HCT116 (cell line): ENCODE measurements at regions not wholly inside any gene's neighbourhood (a gene's known extent, or its start where the extent isn't known, plus 50 kb on each side); places are given as distances from the start of the nearest gene placed in this dataset.

Experiments
- ATAC-seq: fragments of 200-7000 bp; cut with Tn5 transposase; 2 replicates; pipeline ENCODE4 v1.9.1; 2020; ENCODE audit warnings: mild to moderate bottlenecking, moderate library complexity
- BruUV-seq: library from RNA; stranded (reverse); fragments of 400-500 nt; replicated peaks from 2 replicates; lab custom pipeline; 2021; lab: Mats Ljungman, UMichigan
- CTCF ChIA-PET: fragments of 300-600 bp; sonication (Branson Sonifier 250); formaldehyde crosslinking; loops from one replicate; lab custom pipeline; 2021; ENCODE audit warnings: antibody characterized with exemption; lab: Charles Lee
- POLR2A ChIA-PET: fragments of 300-600, 350-600 bp; sonication (Branson Sonifier 250); formaldehyde crosslinking; loops from one replicate; lab custom pipeline; 2021; ENCODE audit warnings: antibody characterized with exemption; lab: Charles Lee
- RAD21 ChIA-PET, 2 experiments: fragments of 300-600 bp; sonication (Branson Sonifier 250); formaldehyde crosslinking; loops; one replicate each; lab custom pipeline; 2023; ENCODE audit warnings: low total read pairs in 2 of 2; ENCODE audit not compliant: uncharacterized antibody in 2 of 2, unreplicated experiment in 2 of 2, low non-redundant PET in 1 of 2; lab: Charles Lee
- DNase-seq: peaks from one replicate; pipeline ENCODE4 v3.0.0-alpha.2; 2010; ENCODE audit warnings: low read depth, low spot score
- H2AFZ ChIP-seq: fragments of 200-600 bp; shearing (Covaris generic), sonication (generic); 2 replicates; pipeline ENCODE4 v1.6.1; 2017; ENCODE audit warnings: low read depth, mixed run types, mixed read lengths, antibody characterized with exemption, low read length; ENCODE audit not compliant: poor library complexity, severe bottlenecking
- H3K27ac ChIP-seq: 2 replicates; pipeline ENCODE4 v1.5.1; 2012; ENCODE audit warnings: low read depth, low read length
- H3K27me3 ChIP-seq: fragments of 200-600 bp; sonication (generic); 2 replicates; pipeline ENCODE4 v1.6.1; 2016; ENCODE audit warnings: mixed run types, low read length, mixed read lengths; ENCODE audit not compliant: insufficient read depth
- H3K36me3 ChIP-seq, 2 experiments: fragments of 200-500 bp in 1 of 2; fragments of 200-600 bp in 1 of 2; sonication (Bioruptor generic) in 1 of 2; sonication (generic) in 1 of 2; 2 replicates each; pipeline versions ENCODE4 v1.5.1 to v1.6.1; 2014 to 2016; ENCODE audit warnings: low read length in 2 of 2, inconsistent platforms in 1 of 2, mixed read lengths in 1 of 2, mixed run types in 1 of 2; ENCODE audit not compliant: insufficient read depth in 2 of 2, control insufficient read depth in 1 of 2
- H3K4me1 ChIP-seq, 2 experiments: fragments of 200-600 bp in 1 of 2; sonication (generic) in 1 of 2; 2 replicates each; pipeline versions ENCODE4 v1.5.1 to v1.6.1; 2012 to 2017; ENCODE audit warnings: low read length in 2 of 2, inconsistent platforms in 1 of 2, mild to moderate bottlenecking in 1 of 2, mixed read lengths in 1 of 2, mixed run types in 1 of 2, moderate library complexity in 1 of 2; ENCODE audit not compliant: insufficient read depth in 2 of 2, control insufficient read depth in 1 of 2
- H3K4me2 ChIP-seq: fragments of 200-600 bp; sonication (generic); 2 replicates; pipeline ENCODE4 v1.6.1; 2017; ENCODE audit warnings: mixed run types, low read length, mixed read lengths
- H3K4me3 ChIP-seq, 2 experiments: fragments of 200-600 bp in 1 of 2; sonication (generic) in 1 of 2; replicated peaks in 1 of 2; 2 replicates each; pipeline ENCODE4 v1.5.1; 2011 to 2016; ENCODE audit warnings: low read length in 2 of 2, control low read depth in 1 of 2, low read depth in 1 of 2, mild to moderate bottlenecking in 1 of 2, mixed read lengths in 1 of 2, mixed run types in 1 of 2
- H3K79me2 ChIP-seq: fragments of 200-600 bp; sonication (generic); 2 replicates; pipeline ENCODE4 v1.6.1; 2017; ENCODE audit warnings: mild to moderate bottlenecking, mixed run types, low read length, moderate library complexity, mixed read lengths; ENCODE audit not compliant: insufficient read depth
- H3K9ac ChIP-seq: fragments of 200-600 bp; sonication (generic); 2 replicates; pipeline ENCODE4 v1.6.1; 2016; ENCODE audit warnings: low read length, mixed read lengths
- H3K9me2 ChIP-seq: fragments of 200-600 bp; sonication (generic), shearing (Covaris generic); 2 replicates; pipeline ENCODE4 v1.6.1; 2017; ENCODE audit warnings: mixed run types, mild to moderate bottlenecking, moderate library complexity; ENCODE audit not compliant: insufficient read depth
- H3K9me3 ChIP-seq, 2 experiments: fragments of 200-500 bp in 1 of 2; fragments of 200-600 bp in 1 of 2; sonication (Bioruptor generic) in 1 of 2; sonication (generic) in 1 of 2; 2 replicates each; pipeline ENCODE4 v1.6.1; 2014 to 2017; ENCODE audit warnings: low read length in 2 of 2, mixed read lengths in 2 of 2, inconsistent platforms in 1 of 2, low read depth in 1 of 2, mild to moderate bottlenecking in 1 of 2, mixed run types in 1 of 2, moderate library complexity in 1 of 2; ENCODE audit not compliant: control insufficient read depth in 1 of 2, insufficient read depth in 1 of 2
- H4K20me1 ChIP-seq: fragments of 200-600 bp; sonication (generic), shearing (Covaris generic); 2 replicates; pipeline ENCODE4 v1.6.1; 2017; ENCODE audit warnings: mixed run types, mild to moderate bottlenecking, moderate library complexity; ENCODE audit not compliant: insufficient read depth
- ATF3 ChIP-seq: IDR thresholded peaks from 2 replicates; pipeline ENCODE4 v1.6.1; 2012
- CBX3 ChIP-seq: IDR thresholded peaks from 2 replicates; pipeline ENCODE4 v1.6.1; 2012; ENCODE audit warnings: low read depth
- CTCF ChIP-seq, 3 experiments: fragments of 200-600 bp in 1 of 3; sonication (generic) in 1 of 3; IDR thresholded peaks in 2 of 3; conservative IDR thresholded peaks in 1 of 3; 2 replicates each; pipeline ENCODE4 v1.5.1; 2012 to 2017; ENCODE audit warnings: low read depth in 2 of 3, low read length in 2 of 3, antibody characterized with exemption in 1 of 3, borderline replicate concordance in 1 of 3, control low read depth in 1 of 3, mild to moderate bottlenecking in 1 of 3, mixed read lengths in 1 of 3, mixed run types in 1 of 3, moderate library complexity in 1 of 3; ENCODE audit not compliant: insufficient read depth in 1 of 3
- EGR1 ChIP-seq: IDR thresholded peaks from 2 replicates; pipeline ENCODE4 v1.6.1; 2012; ENCODE audit warnings: low read depth
- ELF1 ChIP-seq: IDR thresholded peaks from 2 replicates; pipeline ENCODE4 v1.6.1; 2012; ENCODE audit warnings: low read depth, borderline replicate concordance
- MAX ChIP-seq: IDR thresholded peaks from 2 replicates; pipeline ENCODE4 v1.6.1; 2012
- POLR2A ChIP-seq: IDR thresholded peaks from 2 replicates; pipeline ENCODE4 v1.7.0; 2011; ENCODE audit warnings: borderline replicate concordance; ENCODE audit not compliant: insufficient read depth, insufficient read length; ENCODE audit errors: extremely low read depth
- REST ChIP-seq: IDR thresholded peaks from 2 replicates; pipeline ENCODE4 v1.6.1; 2012; ENCODE audit warnings: low read depth
- YY1 ChIP-seq: IDR thresholded peaks from 2 replicates; pipeline ENCODE4 v1.6.1; 2011; ENCODE audit warnings: low read length, low read depth, moderate library complexity, mild to moderate bottlenecking; ENCODE audit not compliant: insufficient replicate concordance; ENCODE audit errors: extremely low read depth
- ZNF274 ChIP-seq: fragments of 200-500 bp; sonication (Bioruptor generic); IDR thresholded peaks from 2 replicates; pipeline ENCODE4 v1.6.1; 2014; ENCODE audit warnings: mild to moderate bottlenecking, low read depth, low read length, inconsistent platforms
- intact Hi-C: fragments of 100-400 bp; cut with micrococcal nuclease; formaldehyde crosslinking; loops from 2 replicates; pipeline ENCODE4 v1.10.0; 2022

- Histone ChIP-seq H2AFZ (no peak overlapping the region), H3K36me3 (no peaks in the 10 kb centered on the region), H3K27ac (no peak overlapping the region), H3K9ac (no peak overlapping the region), H3K4me2 (no peak overlapping the region), H3K9me2 (no peaks in the 10 kb centered on the region), H3K9me3 (no peaks in the 10 kb centered on the region), H3K4me3 (no peak overlapping the region), H3K79me2 (no peaks in the 10 kb centered on the region), H4K20me1 (no peaks in the 10 kb centered on the region), H3K27me3 (no peaks in the 10 kb centered on the region), H3K4me1 (no peaks in the 10 kb centered on the region)
- ChIA-PET POLR2A (no interaction called here), RAD21 (no interaction called here), CTCF (no interaction called here)
- intact Hi-C loops = no loop called here
- ATAC-seq = peak; percentile 42; the same call in 1 of the 2 replicates
- DNase-seq = no peak
- BruUV-seq = no TSS peak
- TF ChIP-seq YY1 (no peak), REST (no peak), ZNF274 (no peak)
Measured at GRCh38 chr6:25181923-25182322, 97.3 kb upstream of the CARMIL1 start.

- Histone ChIP-seq H3K4me3 (no peak overlapping the region), H3K36me3 (no peaks in the 10 kb centered on the region), H3K4me2 (no peak overlapping the region), H3K79me2 (no peaks in the 10 kb centered on the region), H3K9me2 (no peaks in the 10 kb centered on the region), H4K20me1 (no peaks in the 10 kb centered on the region), H2AFZ (no peak overlapping the region), H3K4me1 (no peaks in the 10 kb centered on the region), H3K27ac (no peak overlapping the region), H3K9ac (no peak overlapping the region), H3K9me3 (no peaks in the 10 kb centered on the region), H3K27me3 (no peaks in the 10 kb centered on the region)
- BruUV-seq = no TSS peak
- ChIA-PET RAD21 (no interaction called here), CTCF (no interaction called here), POLR2A (no interaction called here)
- DNase-seq (no peak), ATAC-seq (no peak)
- intact Hi-C loops = no loop called here
- no peak for TF ChIP-seq CBX3
- TF ChIP-seq ATF3 = no peak
- TF ChIP-seq CTCF (IDR thresholded peaks at IDR 0.05 in 2 of 3, conservative IDR thresholded peaks at IDR 0.05 in 1 of 3; ENCODE audit: borderline replicate concordance in 1 of 3, insufficient read depth in 1 of 3, low read depth in 2 of 3, low read length in 2 of 3) = no peak
- TF ChIP-seq ELF1 = no peak
- TF ChIP-seq MAX = no peak
- no peak for TF ChIP-seq POLR2A
- no peak for TF ChIP-seq ZNF274
- TF ChIP-seq EGR1 = no peak
- no peak for TF ChIP-seq REST
Measured at GRCh38 chr6:25186919-25187318, 92.3 kb upstream of the CARMIL1 start.
